HUES6 (cell line): ENCODE measurements at regions not wholly inside any gene's neighbourhood (a gene's known extent, or its start where the extent isn't known, plus 50 kb on each side); places are given as distances from the start of the nearest gene placed in this dataset.

Source experiments
- H3K27ac ChIP-seq: 2 replicates; pipeline ENCODE4 v1.7.0; 2013; ENCODE audit warnings: low read depth, mild to moderate bottlenecking, low read length, inconsistent platforms
- H3K27me3 ChIP-seq: 2 replicates; pipeline ENCODE4 v1.6.1; 2013; ENCODE audit warnings: low read length; ENCODE audit not compliant: control insufficient read depth, insufficient read depth
- H3K36me3 ChIP-seq: 2 replicates; pipeline ENCODE4 v1.6.1; 2013; ENCODE audit warnings: low read length; ENCODE audit not compliant: control insufficient read depth, insufficient read depth
- H3K4me1 ChIP-seq: 2 replicates; pipeline ENCODE4 v1.6.1; 2013; ENCODE audit warnings: low read length; ENCODE audit not compliant: control insufficient read depth, insufficient read depth
- H3K4me3 ChIP-seq: 2 replicates; pipeline ENCODE4 v1.5.1; 2013; ENCODE audit warnings: low read depth, low read length
- H3K9ac ChIP-seq: one replicate; pipeline ENCODE4 v1.6.1; 2013; ENCODE audit warnings: mild to moderate bottlenecking, low read length
- H3K9me3 ChIP-seq: 2 replicates; pipeline ENCODE4 v1.6.1; 2013; ENCODE audit warnings: low read depth, low read length; ENCODE audit not compliant: control insufficient read depth, insufficient read depth

DNA sequence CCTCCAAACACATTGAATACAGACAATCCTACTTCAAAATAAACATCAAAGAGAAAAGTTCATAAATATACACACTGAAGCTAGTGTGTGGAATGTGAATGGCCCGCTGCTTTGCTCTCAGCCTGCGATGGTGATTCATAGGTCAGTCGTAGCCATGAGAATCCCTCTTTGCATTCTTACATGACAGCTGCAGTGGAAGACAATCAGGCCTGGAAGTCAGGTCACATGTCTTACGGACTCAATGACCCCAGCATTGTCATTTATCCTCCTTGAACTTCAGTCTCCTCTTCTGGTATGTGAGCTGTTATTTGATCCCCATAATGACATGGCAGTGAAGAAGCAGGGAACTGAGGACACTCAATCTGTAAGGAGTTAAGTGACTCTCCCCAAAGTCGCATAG, 217.8 kb upstream of the EOMES start:
- Histone ChIP-seq H3K9me3 (no peaks in the 10 kb centered on the region), H3K4me1 (0 out of 2 replicates have a peak, but pooled peaks cover 6% of the 10 kb centered on the region), H3K36me3 (no peaks in the 10 kb centered on the region), H3K4me3 (no peak overlapping the region), H3K27me3 (no peaks in the 10 kb centered on the region), H3K9ac (no peak overlapping the region), H3K27ac (no peak overlapping the region)

DNA sequence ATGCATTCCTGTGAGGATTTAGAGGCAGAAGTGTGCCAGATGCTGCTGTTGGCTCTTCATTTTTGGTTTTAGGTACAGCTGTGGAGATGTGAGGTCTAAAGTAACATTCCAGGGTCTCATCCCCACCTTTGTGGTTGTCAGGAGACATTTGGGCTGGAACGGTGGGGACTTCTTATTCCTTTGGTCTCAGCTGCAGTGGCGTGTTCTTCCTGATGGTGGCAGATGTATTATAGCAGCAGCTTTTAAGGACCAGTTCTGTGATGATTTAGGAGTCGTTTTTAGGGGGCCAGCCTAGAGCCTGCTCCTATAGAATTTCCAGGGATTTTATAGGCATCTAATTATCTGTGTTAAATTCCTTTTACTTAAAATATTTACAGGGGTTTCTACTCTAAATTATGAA, 221.0 kb upstream of the EOMES start:
- Histone ChIP-seq H3K27ac (no peak overlapping the region), H3K4me3 (no peak overlapping the region), H3K36me3 (no peaks in the 10 kb centered on the region), H3K9me3 (no peaks in the 10 kb centered on the region), H3K27me3 (no peaks in the 10 kb centered on the region), H3K9ac (no peak overlapping the region), H3K4me1 (0 out of 2 replicates have a peak, but pooled peaks cover 6% of the 10 kb centered on the region)

- Histone ChIP-seq H3K9ac (no peak overlapping the region), H3K9me3 (no peaks in the 10 kb centered on the region), H3K36me3 (no peaks in the 10 kb centered on the region), H3K27me3 (no peaks in the 10 kb centered on the region), H3K4me3 (no peak overlapping the region), H3K27ac (no peak overlapping the region), H3K4me1 (0 out of 2 replicates have a peak, but pooled peaks cover under 1% of the 10 kb centered on the region)
Measured at GRCh38 chr3:27945229-27945628, 223.1 kb upstream of the EOMES start.

GRCh38 chr3:27960133-27960532, 238.0 kb upstream of the EOMES start:
- Histone ChIP-seq H3K4me1 (no peaks in the 10 kb centered on the region), H3K27me3 (no peaks in the 10 kb centered on the region), H3K9ac (no peak overlapping the region), H3K4me3 (no peak overlapping the region), H3K9me3 (peaks cover 5% of the 10 kb centered on the region; the same call in 1 of the 2 replicates), H3K27ac (no peak overlapping the region), H3K36me3 (no peaks in the 10 kb centered on the region)

DNA sequence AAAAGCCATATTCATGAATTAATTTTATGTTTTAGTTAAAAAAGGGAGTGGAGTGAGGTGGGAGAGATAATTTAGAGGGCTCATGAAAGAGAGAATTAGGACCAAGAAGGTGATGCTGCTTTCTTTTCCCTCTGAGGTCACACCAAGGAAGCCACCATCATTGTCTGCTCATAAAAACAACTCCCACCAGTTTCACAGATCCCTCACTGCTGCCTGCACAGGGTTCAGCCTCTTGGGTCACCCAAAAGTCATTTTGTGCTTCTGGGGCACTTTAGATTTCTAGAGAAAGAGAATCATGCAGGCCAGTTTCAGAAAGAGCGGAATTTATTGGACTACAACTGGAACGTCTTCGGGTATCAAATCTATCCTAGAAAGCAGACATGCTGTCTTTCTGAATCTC, 241.4 kb upstream of the EOMES start:
- H3K4me1 ChIP-seq, result no peaks in the 10 kb centered on the region
- no peak overlapping the region for H3K27ac ChIP-seq
- no peaks in the 10 kb centered on the region for H3K36me3 ChIP-seq
- H3K9ac ChIP-seq, result no peak overlapping the region
- no peaks in the 10 kb centered on the region for H3K27me3 ChIP-seq
- no peak overlapping the region for H3K4me3 ChIP-seq
- H3K9me3 ChIP-seq, result 0 out of 2 replicates have a peak, but pooled peaks cover 2% of the 10 kb centered on the region

- Histone ChIP-seq H3K9ac (no peak overlapping the region), H3K27me3 (no peaks in the 10 kb centered on the region), H3K36me3 (no peaks in the 10 kb centered on the region), H3K9me3 (no peaks in the 10 kb centered on the region), H3K4me3 (no peak overlapping the region), H3K4me1 (peaks cover 7% of the 10 kb centered on the region), H3K27ac (no peak overlapping the region)
Measured at GRCh38 chr3:27971600-27971999, 249.5 kb upstream of the EOMES start.

DNA sequence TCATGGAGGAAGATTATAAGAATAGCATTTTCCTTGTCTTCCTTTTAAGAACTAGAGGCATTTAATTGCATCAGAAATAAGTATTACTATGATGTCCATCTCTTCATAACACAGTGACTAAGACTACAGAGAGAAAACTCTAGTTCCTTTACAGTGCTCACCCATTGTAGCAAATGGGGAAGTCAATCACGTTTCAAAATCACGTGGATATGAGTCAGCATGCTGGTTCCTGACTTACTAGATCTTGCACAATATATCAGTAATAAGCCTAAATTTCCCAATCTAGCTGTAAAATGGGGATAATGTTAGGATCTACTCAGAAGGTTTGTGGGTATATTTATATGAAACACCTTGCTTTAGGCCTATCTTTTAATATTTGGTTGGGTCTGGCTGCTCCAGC, 254.8 kb upstream of the EOMES start:
- H3K27me3 ChIP-seq, result no peaks in the 10 kb centered on the region
- no peak overlapping the region for H3K27ac ChIP-seq
- H3K9me3 ChIP-seq, result no peaks in the 10 kb centered on the region
- no peak overlapping the region for H3K9ac ChIP-seq
- no peaks in the 10 kb centered on the region for H3K36me3 ChIP-seq
- H3K4me3 ChIP-seq, result no peak overlapping the region
- peaks cover 1% of the 10 kb centered on the region for H3K4me1 ChIP-seq

- Histone ChIP-seq H3K36me3 (no peaks in the 10 kb centered on the region), H3K9ac (no peak overlapping the region), H3K4me3 (no peak overlapping the region), H3K27me3 (no peaks in the 10 kb centered on the region), H3K4me1 (no peaks in the 10 kb centered on the region), H3K9me3 (no peaks in the 10 kb centered on the region), H3K27ac (no peak overlapping the region)
Measured at GRCh38 chr3:27978440-27978839, 256.3 kb upstream of the EOMES start.

- Histone ChIP-seq H3K4me3 (no peak overlapping the region), H3K27me3 (no peaks in the 10 kb centered on the region), H3K9me3 (no peaks in the 10 kb centered on the region), H3K4me1 (peaks cover 15% of the 10 kb centered on the region), H3K9ac (no peak overlapping the region), H3K27ac (peak overlapping the region; percentile 58; the same call in 1 of the 2 replicates), H3K36me3 (no peaks in the 10 kb centered on the region)
Measured at GRCh38 chr3:27985369-27986035, 255.9 kb upstream of the CMC1 start.

- Histone ChIP-seq H3K36me3 (no peaks in the 10 kb centered on the region), H3K4me1 (peaks cover 15% of the 10 kb centered on the region), H3K9me3 (no peaks in the 10 kb centered on the region), H3K27me3 (no peaks in the 10 kb centered on the region), H3K27ac (peak overlapping the region; percentile 58; the same call in 1 of the 2 replicates), H3K9ac (no peak overlapping the region), H3K4me3 (no peak overlapping the region)
Measured at GRCh38 chr3:27986234-27986879, 255.1 kb upstream of the CMC1 start.

GRCh38 chr3:27990324-27990723, 251.1 kb upstream of the CMC1 start:
- no peaks in the 10 kb centered on the region for H3K36me3 ChIP-seq
- no peaks in the 10 kb centered on the region for H3K9me3 ChIP-seq
- H3K4me1 ChIP-seq, result peaks cover 15% of the 10 kb centered on the region
- H3K27ac ChIP-seq, result no peak overlapping the region
- no peaks in the 10 kb centered on the region for H3K27me3 ChIP-seq
- no peak overlapping the region for H3K4me3 ChIP-seq
- no peak overlapping the region for H3K9ac ChIP-seq
